Activated CD8-positive, alpha-beta memory T cell treated with anti-CD3 and anti-CD28 coated beads for 36 hours (primary cell): ENCODE measurements at regions not wholly inside any gene's neighbourhood (a gene's known extent, or its start where the extent isn't known, plus 50 kb on each side); places are given as distances from the start of the nearest gene placed in this dataset.

Experiments
- CTCF ChIA-PET: fragments of 350-600 bp; sonication (Branson Sonifier 250); formaldehyde crosslinking; loops from one replicate; lab custom pipeline; 2021; ENCODE audit warnings: antibody characterized with exemption; lab: Charles Lee
- POLR2A ChIA-PET: fragments of 350-600 bp; sonication (Branson Sonifier 250); formaldehyde crosslinking; loops from one replicate; lab custom pipeline; 2021; ENCODE audit warnings: antibody characterized with exemption; lab: Charles Lee

DNA sequence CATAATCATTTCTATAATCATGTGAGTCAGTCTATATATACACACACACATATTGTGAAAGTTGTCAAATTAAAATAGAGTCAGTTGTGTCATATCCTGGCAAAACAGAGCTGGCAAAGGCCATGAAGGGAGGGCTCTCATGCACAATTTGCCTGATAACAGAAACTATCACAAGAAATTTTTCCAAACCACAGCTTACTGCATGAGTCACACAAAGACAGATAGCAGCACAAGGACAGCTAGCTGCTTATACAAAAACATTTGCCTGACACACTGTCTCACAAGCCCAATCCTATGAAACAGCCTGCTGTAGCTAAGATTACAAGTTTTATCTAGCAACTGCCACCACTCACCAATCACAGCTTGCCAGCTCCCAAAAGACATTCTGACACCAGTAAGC lies 848.5 kb upstream of the MAN1A1 start:
- ChIA-PET CTCF (no interaction called here), POLR2A (no interaction called here)

DNA sequence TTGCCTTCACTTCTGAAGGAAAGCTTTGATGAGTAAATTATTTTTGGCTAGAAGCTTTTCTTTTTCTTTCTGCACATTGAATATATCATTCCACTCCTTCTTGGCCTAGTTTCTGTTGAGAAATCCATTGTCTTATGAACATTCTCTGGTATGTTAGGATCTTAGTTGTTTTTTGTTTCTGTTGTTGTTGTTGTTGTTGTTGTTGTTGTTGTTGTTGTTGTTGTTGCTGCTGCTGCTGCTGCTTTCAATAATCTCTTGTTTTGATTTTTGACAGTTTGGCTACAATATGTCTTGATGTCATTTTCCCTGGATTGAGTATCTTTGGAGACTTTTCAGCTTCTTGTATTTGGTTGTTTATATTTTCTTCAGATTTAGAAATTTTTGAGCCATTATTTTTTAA lies 836.5 kb upstream of the MAN1A1 start:
- ChIA-PET CTCF (no interaction called here), POLR2A (no interaction called here)

- CTCF ChIA-PET: no interaction called here
- POLR2A ChIA-PET: no interaction called here
Measured at GRCh38 chr6:120173250-120173649, 823.7 kb upstream of the MAN1A1 start.

- CTCF ChIA-PET: no interaction called here
- POLR2A ChIA-PET: no interaction called here
Measured at GRCh38 chr6:120164531-120164930, 815.0 kb upstream of the MAN1A1 start.

DNA sequence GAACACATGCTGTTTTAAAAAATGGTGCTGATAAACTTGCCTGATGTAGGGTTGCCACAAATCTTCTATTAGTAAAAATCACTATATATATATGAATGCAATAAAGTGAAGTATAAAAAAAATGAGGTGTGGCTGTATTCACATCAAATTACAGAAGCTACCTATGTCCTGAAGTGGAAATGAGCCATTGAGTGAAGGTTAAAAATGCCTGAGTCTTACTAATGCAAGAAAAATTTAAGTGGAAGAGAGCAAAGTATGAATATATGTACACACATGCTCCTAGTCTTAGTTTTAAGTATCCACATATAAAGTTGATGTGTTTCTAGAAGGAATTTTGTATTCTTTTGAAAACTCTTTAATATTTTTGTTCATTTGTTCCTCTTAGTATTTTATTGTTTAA lies 808.3 kb upstream of the MAN1A1 start:
- ChIA-PET POLR2A (no interaction called here), CTCF (no interaction called here)

DNA sequence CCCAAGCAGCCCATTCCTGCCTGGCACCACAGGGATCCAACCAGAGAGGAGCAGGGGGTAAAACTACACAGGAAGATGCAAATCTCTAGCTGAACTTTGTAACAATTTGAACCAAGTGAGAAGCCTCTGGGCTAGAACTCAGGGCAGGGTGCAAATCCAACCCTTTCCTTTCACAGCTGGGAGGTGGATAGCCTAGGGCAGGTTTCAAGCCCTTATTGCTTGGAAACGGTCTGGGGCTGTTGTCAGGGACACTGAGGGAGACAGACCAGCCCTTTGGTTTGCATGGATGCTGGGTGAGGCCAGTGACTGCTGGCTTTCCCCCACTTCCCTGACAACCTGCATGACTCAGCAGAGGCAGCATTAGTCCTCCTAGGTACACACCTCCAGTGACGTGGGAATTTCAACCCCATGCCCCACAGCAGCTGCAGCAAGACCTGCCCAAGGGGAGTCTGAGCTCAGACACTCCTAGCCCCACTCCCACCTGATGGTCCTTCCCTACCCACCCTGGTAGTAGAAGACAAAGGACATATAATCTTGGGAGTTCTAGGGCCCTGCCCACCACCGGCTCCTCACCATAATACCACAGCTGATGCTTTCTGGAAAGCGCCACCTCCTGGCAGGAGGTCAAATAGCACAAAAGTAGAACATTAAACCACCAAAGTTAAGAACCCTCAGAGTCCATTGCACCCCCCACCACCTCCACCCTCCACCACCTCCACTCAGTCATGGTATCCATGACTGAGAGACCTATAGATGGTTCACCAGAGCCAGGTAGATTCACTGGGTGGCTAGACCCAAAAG lies 797.7 kb upstream of the MAN1A1 start:
- ChIA-PET CTCF (no interaction called here), POLR2A (no interaction called here)

DNA sequence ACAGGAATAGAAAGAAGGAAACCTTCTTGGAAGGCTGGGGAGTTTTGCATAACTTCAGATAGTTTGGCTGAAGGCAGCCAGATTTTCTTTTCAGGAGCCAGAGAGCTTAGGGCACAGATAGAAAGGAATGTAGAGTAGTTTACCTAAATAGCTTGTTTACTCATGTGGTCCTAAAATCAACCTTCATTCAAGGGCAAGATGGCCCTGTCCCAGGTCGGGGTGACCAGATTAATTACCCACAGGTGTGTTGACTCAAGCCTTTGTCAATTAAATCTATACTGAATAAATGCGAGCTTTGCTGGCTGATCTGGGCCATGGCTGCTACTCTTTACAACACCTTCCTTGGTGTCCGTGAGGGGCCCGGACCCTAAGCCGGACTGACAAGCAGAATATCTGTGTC lies 792.0 kb upstream of the MAN1A1 start:
- ChIA-PET POLR2A (no interaction called here), CTCF (no interaction called here)

- CTCF ChIA-PET: no interaction called here
- POLR2A ChIA-PET: no interaction called here
Measured at GRCh38 chr6:120137492-120137891, 787.9 kb upstream of the MAN1A1 start.

DNA sequence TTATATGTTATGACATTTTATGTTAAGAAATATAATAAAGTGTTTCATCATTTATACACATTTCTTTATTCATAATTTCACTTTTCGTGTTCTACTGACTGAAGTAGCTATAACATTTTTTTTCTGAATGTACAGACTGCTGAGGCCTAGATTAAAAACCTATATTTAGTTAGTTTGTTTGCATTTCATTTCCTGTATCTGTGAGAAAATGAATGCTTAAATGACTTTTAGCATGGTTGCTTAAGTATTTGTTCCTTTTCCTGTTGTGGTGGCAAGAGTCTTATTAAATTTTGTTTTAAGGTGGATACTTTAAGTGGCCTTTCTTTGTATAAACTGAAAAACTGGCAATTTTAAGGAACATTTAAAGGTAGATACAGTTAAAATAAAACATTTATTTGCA lies 779.7 kb upstream of the MAN1A1 start:
- CTCF ChIA-PET: no interaction called here
- POLR2A ChIA-PET: no interaction called here

DNA sequence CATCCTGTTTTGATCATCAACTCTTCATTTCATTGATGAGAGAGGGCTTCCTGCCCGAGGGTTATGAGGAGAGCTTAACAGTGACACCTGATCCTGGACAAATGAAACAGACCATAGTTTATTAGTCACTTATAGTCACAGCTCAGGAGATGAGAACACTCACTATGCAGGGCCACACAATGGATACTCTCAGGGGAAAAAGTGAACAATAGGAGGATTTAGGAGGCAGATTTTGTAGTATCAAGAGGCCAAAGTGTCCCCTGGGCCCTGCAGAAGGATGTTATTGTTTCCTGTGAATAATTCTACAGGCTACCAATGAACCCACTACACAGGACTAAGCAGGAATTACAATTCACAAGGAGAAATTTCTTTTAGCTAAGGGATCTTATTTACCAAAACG lies 772.8 kb upstream of the MAN1A1 start:
- POLR2A ChIA-PET: no interaction called here
- CTCF ChIA-PET: no interaction called here

GRCh38 chr6:120116343-120116742 lies 766.8 kb upstream of the MAN1A1 start:
- ChIA-PET CTCF (no interaction called here), POLR2A (no interaction called here)

GRCh38 chr6:120112980-120113379 lies 763.4 kb upstream of the MAN1A1 start:
- POLR2A ChIA-PET: no interaction called here
- CTCF ChIA-PET: no interaction called here

DNA sequence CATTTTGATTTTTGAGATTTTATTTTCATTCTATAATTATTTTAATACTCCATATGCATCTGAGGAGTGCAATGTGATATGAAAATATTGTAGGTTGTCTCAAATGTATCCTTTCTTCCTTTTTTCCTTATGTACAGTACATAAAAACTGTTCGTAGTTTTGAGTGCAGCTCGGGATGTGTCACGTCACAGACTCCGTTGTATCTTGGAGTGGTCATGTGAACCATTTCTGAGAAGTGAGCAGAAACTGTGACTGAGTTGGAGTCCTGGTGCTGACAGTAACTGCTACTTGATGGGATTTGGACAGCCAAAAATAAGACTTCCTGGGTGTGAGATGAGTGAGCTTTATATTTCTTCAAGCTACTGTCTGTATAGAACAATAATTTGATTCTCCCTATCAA lies 761.4 kb upstream of the MAN1A1 start:
- CTCF ChIA-PET: no interaction called here
- POLR2A ChIA-PET: no interaction called here

DNA sequence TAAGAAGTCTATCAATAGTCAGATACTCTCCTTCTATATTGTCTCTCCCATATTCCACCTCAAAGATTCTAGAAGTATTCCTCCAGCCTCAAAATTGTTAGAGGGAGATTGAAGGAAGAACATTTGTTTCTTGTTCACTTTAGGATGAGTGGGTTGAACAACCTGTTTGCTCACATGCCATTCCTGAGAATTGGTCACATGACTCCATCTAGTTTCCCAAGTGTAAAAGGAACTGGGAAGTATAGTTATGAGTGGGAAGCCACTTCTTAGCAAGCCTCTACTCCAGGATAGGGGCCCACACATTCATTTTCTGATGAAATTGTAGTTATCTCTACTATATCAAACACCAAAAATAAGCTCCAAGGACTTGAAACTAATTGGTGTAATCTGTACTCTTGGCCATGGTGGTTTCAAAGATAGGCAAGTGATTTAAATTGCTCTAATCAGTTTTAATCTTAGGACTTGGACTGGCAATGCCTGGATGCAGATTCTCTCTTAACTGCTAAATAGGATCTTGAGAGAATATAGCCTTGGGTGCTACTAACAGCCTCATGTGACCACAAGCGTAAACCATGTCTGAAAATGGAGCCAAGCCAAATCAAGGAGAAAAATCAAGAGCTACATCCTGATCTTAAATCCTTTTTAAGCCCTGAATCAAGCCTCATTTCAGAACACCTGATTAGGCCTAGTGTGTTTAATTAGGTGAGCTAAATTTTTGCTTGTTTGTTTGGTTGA lies 758.7 kb upstream of the MAN1A1 start:
- ChIA-PET POLR2A (no interaction called here), CTCF (no interaction called here)

DNA sequence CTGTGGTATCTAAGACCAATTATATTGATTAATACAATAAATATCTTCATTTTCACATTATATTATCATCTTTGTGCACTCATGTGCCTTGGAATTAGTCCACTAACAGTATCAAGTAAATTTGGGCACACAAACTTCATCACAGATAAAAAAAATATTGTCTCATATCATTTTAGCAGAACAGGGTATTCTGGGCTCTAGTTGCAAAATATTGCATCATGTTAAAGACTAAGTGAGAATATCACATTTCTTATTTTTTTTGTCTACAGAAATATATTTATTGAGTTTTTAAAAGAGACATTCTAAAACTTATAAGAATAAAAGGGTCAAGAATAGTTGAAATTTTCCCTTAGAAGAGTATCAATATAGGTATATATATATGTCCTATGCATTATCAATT lies 754.1 kb upstream of the MAN1A1 start:
- ChIA-PET CTCF (no interaction called here), POLR2A (no interaction called here)

GRCh38 chr6:120096696-120097260 lies 747.2 kb upstream of the MAN1A1 start:
- POLR2A ChIA-PET: no interaction called here
- CTCF ChIA-PET: no interaction called here

GRCh38 chr6:120083186-120083585 lies 733.6 kb upstream of the MAN1A1 start:
- ChIA-PET POLR2A (no interaction called here), CTCF (no interaction called here)

DNA sequence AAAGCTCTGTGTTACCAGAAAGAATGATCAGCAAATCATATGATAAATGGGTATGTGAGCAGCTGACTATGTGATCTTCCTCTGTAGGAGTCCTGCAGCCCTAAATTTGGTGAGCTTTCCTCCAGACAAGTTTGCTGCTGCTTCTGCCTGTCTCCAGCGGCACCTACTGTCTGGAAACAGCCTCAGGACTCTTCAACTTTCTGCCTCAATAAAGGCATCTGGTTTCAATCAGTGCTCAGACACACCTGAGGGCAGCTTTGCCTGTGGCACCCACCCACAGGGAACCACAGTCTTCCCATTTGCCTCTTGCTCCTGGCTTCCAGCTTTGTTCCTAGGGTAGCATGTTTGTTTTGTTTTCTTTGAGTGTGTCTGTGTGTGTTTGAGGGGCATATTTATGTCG lies 727.9 kb upstream of the MAN1A1 start:
- CTCF ChIA-PET: no interaction called here
- POLR2A ChIA-PET: no interaction called here

DNA sequence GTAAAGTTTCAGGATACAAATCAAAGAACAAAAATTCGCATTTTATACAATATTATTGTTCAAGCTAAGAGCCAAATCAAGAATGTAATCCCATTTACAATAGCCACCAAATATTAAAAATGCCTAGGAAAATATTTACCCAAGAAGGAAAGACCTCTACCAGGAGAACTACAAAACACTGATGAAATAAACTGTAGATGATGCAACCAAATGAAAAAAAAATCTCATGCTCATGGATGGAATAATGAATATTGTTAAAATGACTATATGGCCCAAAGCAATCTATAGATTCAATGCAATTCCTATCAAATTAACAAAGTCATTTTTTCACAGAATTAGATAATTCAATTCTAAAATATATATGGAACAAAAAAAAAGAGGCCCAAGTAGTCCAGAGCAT lies 708.8 kb upstream of the MAN1A1 start:
- ChIA-PET POLR2A (no interaction called here), CTCF (no interaction called here)

DNA sequence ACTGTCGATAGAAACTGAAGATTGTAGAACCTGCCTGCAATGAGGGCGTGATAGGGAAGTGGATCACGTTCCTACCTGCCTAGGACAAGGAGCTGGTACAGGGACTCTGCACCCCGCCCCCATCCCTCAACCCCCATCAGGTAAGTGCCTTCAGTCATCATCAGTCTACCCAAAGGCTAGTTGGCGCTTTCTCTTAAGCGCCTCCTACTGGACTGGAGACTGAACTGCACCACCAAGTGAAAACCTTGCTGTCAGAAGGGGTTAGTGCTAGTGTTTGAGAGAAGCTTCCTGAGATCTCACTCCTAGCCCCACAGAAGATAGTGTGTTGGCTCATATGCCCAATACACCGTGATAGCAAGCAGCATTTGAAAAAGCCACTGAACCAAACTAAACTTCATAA lies 706.5 kb upstream of the MAN1A1 start:
- POLR2A ChIA-PET: no interaction called here
- CTCF ChIA-PET: no interaction called here

GRCh38 chr6:120055071-120055470 lies 705.5 kb upstream of the MAN1A1 start:
- CTCF ChIA-PET: no interaction called here

More at GRCh38 chr6:120055071-120055470, 705.5 kb upstream of the MAN1A1 start:
- POLR2A ChIA-PET: no interaction called here
